Cardiac muscle cell (in vitro differentiated cells and primary cell): ENCODE measurements at regions not wholly inside any gene's neighbourhood (a gene's known extent, or its start where the extent isn't known, plus 50 kb on each side); places are given as distances from the start of the nearest gene placed in this dataset.

Source experiments
- DNase-seq, 2 donors: peaks; one replicate each; pipeline versions ENCODE4 v3.0.0 to v3.0.0-alpha.2; 2010 to 2017; ENCODE audit warnings: low read depth in 1 of 2, low spot score in 1 of 2
- H3K27ac ChIP-seq: fragments of 200-600 bp; sonication (generic); 2 replicates; pipeline ENCODE4 v1.5.1; 2016
- H3K27me3 ChIP-seq: fragments of 200-600 bp; sonication (generic); 2 replicates; pipeline ENCODE4 v1.6.0; 2016; ENCODE audit warnings: control low read depth
- H3K36me3 ChIP-seq: fragments of 200-600 bp; sonication (generic); 2 replicates; pipeline ENCODE4 v1.5.1; 2016; ENCODE audit warnings: control low read depth
- H3K4me1 ChIP-seq: fragments of 200-600 bp; sonication (generic); 2 replicates; pipeline ENCODE4 v1.8.1; 2017; ENCODE audit warnings: low read depth, mild to moderate bottlenecking, mixed run types
- H3K4me3 ChIP-seq: fragments of 200-600 bp; sonication (generic); 2 replicates; pipeline ENCODE4 v1.5.1; 2016; ENCODE audit warnings: mild to moderate bottlenecking
- H3K9me3 ChIP-seq: fragments of 200-600 bp; sonication (generic); 2 replicates; pipeline ENCODE4 v1.5.1; 2017; ENCODE audit warnings: low read depth, mild to moderate bottlenecking, control low read depth
- TF ChIP-seq, protein P1 (sequence below): IDR thresholded peaks from 2 replicates; pipeline ENCODE4 v1.5.1; 2012; ENCODE audit warnings: low read depth, mild to moderate bottlenecking, low read length

GRCh38 chr19:29083863-29084262, 129.1 kb downstream of the UQCRFS1 start:
- H3K27ac ChIP-seq, result no peak overlapping the region
- no peak for DNase-seq
- H3K4me3 ChIP-seq, result no peak overlapping the region
- no peaks in the 10 kb centered on the region for H3K9me3 ChIP-seq
- TF ChIP-seq, protein P1, sequence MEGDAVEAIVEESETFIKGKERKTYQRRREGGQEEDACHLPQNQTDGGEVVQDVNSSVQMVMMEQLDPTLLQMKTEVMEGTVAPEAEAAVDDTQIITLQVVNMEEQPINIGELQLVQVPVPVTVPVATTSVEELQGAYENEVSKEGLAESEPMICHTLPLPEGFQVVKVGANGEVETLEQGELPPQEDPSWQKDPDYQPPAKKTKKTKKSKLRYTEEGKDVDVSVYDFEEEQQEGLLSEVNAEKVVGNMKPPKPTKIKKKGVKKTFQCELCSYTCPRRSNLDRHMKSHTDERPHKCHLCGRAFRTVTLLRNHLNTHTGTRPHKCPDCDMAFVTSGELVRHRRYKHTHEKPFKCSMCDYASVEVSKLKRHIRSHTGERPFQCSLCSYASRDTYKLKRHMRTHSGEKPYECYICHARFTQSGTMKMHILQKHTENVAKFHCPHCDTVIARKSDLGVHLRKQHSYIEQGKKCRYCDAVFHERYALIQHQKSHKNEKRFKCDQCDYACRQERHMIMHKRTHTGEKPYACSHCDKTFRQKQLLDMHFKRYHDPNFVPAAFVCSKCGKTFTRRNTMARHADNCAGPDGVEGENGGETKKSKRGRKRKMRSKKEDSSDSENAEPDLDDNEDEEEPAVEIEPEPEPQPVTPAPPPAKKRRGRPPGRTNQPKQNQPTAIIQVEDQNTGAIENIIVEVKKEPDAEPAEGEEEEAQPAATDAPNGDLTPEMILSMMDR, result no peak
- H3K36me3 ChIP-seq, result no peaks in the 10 kb centered on the region
- H3K27me3 ChIP-seq, result no peaks in the 10 kb centered on the region
- no peaks in the 10 kb centered on the region for H3K4me1 ChIP-seq

GRCh38 chr19:29079356-29080032, 133.5 kb downstream of the UQCRFS1 start:
- Histone ChIP-seq H3K4me1 (no peaks in the 10 kb centered on the region), H3K27me3 (no peaks in the 10 kb centered on the region), H3K4me3 (no peak overlapping the region), H3K9me3 (no peaks in the 10 kb centered on the region), H3K36me3 (no peaks in the 10 kb centered on the region), H3K27ac (no peak overlapping the region)
- DNase-seq, result no peak
- TF ChIP-seq, protein P1, result no peak

GRCh38 chr19:29076963-29077362, 136.0 kb downstream of the UQCRFS1 start:
- no peaks in the 10 kb centered on the region for H3K9me3 ChIP-seq
- DNase-seq, result no peak
- H3K4me1 ChIP-seq, result no peaks in the 10 kb centered on the region
- no peaks in the 10 kb centered on the region for H3K27me3 ChIP-seq
- H3K36me3 ChIP-seq, result no peaks in the 10 kb centered on the region
- H3K4me3 ChIP-seq, result no peak overlapping the region
- TF ChIP-seq, protein P1, result no peak
- no peak overlapping the region for H3K27ac ChIP-seq

- Histone ChIP-seq H3K27ac (no peak overlapping the region), H3K36me3 (no peaks in the 10 kb centered on the region), H3K27me3 (no peaks in the 10 kb centered on the region), H3K4me3 (no peak overlapping the region), H3K4me1 (no peaks in the 10 kb centered on the region), H3K9me3 (no peaks in the 10 kb centered on the region)
- TF ChIP-seq, protein P1, result no peak
- no peak for DNase-seq
Measured at GRCh38 chr19:29076161-29076560, 136.8 kb downstream of the UQCRFS1 start.

DNA sequence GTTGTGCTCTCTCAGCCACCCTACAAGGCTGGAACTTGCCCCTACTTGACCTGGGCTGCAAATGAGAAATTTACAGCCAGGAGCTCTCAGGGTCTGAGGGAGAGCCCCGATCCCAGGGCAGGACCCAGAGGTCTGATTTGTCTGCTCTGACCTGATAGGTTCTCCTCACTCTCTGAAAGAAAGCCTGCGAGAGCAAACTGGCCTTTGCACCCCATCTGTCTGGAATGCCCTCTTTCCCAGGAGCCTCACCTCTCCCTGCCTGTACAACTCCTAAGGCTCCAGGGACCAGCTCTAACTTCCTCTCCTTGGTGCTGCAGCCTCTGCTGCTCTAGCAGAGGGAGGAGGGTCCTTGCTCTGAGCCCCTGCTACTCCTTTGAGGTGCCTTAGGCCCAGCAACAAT, 137.8 kb downstream of the UQCRFS1 start:
- H3K27ac ChIP-seq, result no peak overlapping the region
- H3K27me3 ChIP-seq, result no peaks in the 10 kb centered on the region
- H3K4me1 ChIP-seq, result no peaks in the 10 kb centered on the region
- no peaks in the 10 kb centered on the region for H3K36me3 ChIP-seq
- H3K4me3 ChIP-seq, result no peak overlapping the region
- DNase-seq, result no peak
- no peaks in the 10 kb centered on the region for H3K9me3 ChIP-seq
- TF ChIP-seq, protein P1, result no peak

DNA sequence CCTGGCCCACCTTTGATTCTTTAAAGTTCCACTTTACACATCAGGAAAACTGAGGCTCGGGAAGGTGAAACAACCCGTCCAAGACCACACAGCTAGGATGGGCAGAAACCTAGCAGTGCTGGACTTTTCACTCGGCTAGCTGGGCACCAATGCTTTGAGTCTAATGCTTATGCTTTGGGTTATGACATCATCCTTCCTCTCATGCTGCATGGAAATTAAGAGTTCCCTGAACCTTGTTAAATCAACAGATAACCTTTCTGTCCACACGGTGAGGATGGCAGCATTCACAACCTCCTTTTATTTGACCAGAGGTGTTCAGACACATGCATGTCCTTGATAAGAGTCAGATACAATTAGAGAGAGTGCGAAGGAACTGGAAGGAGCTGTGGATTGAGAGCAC, 138.4 kb downstream of the UQCRFS1 start:
- Histone ChIP-seq H3K9me3 (no peaks in the 10 kb centered on the region), H3K4me1 (no peaks in the 10 kb centered on the region), H3K27me3 (no peaks in the 10 kb centered on the region), H3K27ac (no peak overlapping the region), H3K36me3 (no peaks in the 10 kb centered on the region), H3K4me3 (no peak overlapping the region)
- no peak for DNase-seq
- TF ChIP-seq, protein P1, result no peak
